ENCODE measurements at regions not wholly inside any gene's neighbourhood (a gene's known extent, or its start where the extent isn't known, plus 50 kb on each side); places are given as distances from the start of the nearest gene placed in this dataset.
A peak's percentile ranks its signal among the peaks of the same experiment; 100 is the strongest.

DNA sequence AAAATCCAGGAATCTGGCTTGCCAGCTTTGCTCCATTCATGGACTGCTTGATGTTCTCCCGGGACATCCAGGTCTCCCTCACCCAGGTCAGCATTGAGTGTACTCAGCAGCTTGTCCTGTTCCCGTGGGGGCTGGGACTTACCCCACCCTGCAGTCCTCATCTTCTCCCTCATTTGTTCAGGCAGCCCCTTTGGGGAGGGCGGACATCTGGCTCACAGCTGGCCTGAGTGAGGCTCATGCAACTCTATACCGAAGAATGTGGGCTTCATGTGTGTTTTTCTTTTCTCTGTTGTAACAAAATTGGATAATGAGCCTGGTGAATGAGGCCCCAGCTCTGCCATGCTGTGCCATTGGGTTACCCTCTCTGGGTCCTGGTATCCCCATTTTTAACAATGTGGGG, 227.7 kb upstream of the TENM4 start:
- Mint-ChIP-seq H3K9me3 (no peaks in the 10 kb centered on the region), H3K27me3 (ENCODE audit: low read depth, poor library complexity) (peaks cover 13% of the 10 kb centered on the region), H3K27ac (peak overlapping the region; percentile 42), H3K36me3 (ENCODE audit: low read depth) (no peaks in the 10 kb centered on the region), H3K4me1 (peaks cover 47% of the 10 kb centered on the region), H3K4me3 (no peak overlapping the region)
- TF ChIP-seq, protein P1, sequence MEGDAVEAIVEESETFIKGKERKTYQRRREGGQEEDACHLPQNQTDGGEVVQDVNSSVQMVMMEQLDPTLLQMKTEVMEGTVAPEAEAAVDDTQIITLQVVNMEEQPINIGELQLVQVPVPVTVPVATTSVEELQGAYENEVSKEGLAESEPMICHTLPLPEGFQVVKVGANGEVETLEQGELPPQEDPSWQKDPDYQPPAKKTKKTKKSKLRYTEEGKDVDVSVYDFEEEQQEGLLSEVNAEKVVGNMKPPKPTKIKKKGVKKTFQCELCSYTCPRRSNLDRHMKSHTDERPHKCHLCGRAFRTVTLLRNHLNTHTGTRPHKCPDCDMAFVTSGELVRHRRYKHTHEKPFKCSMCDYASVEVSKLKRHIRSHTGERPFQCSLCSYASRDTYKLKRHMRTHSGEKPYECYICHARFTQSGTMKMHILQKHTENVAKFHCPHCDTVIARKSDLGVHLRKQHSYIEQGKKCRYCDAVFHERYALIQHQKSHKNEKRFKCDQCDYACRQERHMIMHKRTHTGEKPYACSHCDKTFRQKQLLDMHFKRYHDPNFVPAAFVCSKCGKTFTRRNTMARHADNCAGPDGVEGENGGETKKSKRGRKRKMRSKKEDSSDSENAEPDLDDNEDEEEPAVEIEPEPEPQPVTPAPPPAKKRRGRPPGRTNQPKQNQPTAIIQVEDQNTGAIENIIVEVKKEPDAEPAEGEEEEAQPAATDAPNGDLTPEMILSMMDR (IDR thresholded peaks at IDR 0.05) = no peak
- DNase-seq = peak; percentile 14

DNA sequence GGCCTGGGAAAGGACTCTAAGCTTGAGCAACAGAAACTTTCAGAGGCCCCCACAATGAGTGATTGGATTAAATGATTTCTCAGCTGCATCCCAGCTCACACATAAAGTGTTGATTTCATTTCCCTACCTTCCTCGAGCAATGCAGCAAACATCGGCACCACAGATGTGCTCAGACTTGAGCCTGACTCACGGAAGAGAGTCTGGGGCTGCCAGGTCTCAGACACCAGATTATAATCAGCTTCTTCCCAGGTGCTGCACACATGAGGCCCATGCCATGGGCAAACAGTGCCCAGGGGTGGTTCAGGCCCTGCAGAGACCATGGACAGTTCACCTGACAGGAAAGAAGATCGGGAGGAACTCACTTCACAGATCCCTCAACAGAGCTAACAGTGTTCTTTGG, 226.6 kb upstream of the TENM4 start:
- H3K4me1 Mint-ChIP-seq = peaks cover 47% of the 10 kb centered on the region
- no peaks in the 10 kb centered on the region for H3K9me3 Mint-ChIP-seq
- H3K27me3 Mint-ChIP-seq (ENCODE audit: low read depth, poor library complexity) = peaks cover 14% of the 10 kb centered on the region
- TF ChIP-seq, protein P1 (IDR thresholded peaks at IDR 0.05) = no peak
- no peak for DNase-seq
- no peaks in the 10 kb centered on the region for H3K36me3 Mint-ChIP-seq (ENCODE audit: low read depth)
- no peak overlapping the region for H3K27ac Mint-ChIP-seq
- no peak overlapping the region for H3K4me3 Mint-ChIP-seq

DNA sequence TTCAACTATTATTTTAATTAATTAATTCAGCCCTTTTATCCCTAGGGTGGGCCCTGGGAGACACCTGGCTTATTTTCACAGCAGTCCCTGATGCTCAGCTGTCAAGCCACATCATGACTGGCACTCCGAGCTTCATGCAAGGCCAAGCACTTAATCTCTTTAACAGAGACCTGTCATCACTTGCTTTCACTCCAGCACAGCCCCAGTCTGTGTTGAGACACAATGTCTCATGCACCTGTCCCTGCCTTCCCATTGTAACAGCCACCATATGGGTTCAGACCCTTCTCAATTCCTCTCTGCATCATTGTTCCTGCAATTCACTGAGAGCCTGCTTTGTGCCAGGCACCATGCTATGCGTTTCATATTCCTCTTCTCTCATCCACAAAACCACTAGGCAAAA, 222.2 kb upstream of the TENM4 start:
- Mint-ChIP-seq H3K9me3 (no peaks in the 10 kb centered on the region), H3K27me3 (ENCODE audit: low read depth, poor library complexity) (peaks cover 22% of the 10 kb centered on the region), H3K4me1 (peaks cover 19% of the 10 kb centered on the region), H3K36me3 (ENCODE audit: low read depth) (no peaks in the 10 kb centered on the region), H3K27ac (no peak overlapping the region), H3K4me3 (no peak overlapping the region)
- TF ChIP-seq, protein P1 (IDR thresholded peaks at IDR 0.05) = no peak
- no peak for DNase-seq

DNA sequence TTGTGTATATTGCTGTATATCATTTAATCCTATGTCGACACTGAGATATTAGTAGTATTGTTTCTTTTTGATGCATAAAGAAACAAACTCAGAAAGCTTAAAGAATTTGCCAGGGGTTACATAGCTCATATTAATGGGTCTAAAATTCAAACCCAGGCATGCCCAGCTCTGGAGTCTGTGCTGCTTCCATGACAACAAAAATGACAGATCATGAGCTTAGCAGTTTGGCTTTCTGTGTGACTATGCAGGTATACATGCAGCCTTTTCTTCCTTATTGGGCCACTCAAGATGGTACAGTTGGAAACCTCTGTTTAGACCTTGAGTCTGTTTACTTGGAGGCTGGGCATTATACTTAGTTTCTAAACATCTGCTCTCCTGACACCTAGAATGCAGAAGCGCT, 220.5 kb upstream of the TENM4 start:
- no peaks in the 10 kb centered on the region for H3K36me3 Mint-ChIP-seq (ENCODE audit: low read depth)
- no peak overlapping the region for H3K27ac Mint-ChIP-seq
- peaks cover 19% of the 10 kb centered on the region for H3K27me3 Mint-ChIP-seq (ENCODE audit: low read depth, poor library complexity)
- no peak overlapping the region for H3K4me3 Mint-ChIP-seq
- H3K4me1 Mint-ChIP-seq = peaks cover 2% of the 10 kb centered on the region
- no peaks in the 10 kb centered on the region for H3K9me3 Mint-ChIP-seq
- TF ChIP-seq, protein P1 (IDR thresholded peaks at IDR 0.05) = no peak
- no peak for DNase-seq

DNA sequence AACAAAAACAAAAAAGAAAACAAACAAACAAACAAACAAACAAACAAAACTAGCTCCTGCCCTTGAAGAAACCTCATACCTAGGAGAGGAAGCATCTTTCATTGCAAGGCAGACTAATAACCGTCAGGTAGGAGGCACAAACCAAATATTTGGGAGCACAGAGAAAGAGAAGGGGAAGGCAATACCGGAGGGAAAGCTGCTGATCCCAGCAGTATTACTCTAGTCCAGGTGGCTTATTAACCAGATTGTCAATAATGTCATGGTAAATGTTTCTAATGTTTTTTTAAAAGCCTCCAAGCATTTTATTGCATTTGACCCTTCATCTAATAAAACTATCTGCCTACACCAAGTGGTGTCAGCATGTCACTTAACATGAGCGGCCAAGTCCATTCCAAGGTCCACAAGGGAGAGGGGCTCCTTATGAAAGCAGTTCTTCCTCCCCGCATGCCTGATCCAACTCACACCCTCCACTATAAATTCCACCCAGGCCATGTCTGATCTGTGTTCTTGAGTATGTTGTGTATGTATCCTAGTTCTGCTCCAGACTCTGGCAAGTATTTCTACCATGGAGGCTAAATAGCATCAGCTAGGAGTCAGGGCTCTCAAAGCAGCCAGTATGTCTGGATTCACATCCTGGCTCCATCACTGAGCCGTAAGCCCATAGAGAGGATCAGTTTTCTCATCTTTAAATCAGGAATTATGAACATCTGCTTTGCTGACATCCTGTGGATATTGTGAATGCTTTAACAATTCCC, 208.1 kb upstream of the TENM4 start:
- Mint-ChIP-seq H3K4me3 (no peak overlapping the region), H3K36me3 (ENCODE audit: low read depth) (no peaks in the 10 kb centered on the region), H3K27ac (peak overlapping the region; percentile 30), H3K4me1 (peaks cover 4% of the 10 kb centered on the region), H3K27me3 (ENCODE audit: low read depth, poor library complexity) (peaks cover 23% of the 10 kb centered on the region), H3K9me3 (no peaks in the 10 kb centered on the region)
- TF ChIP-seq, protein P1 (IDR thresholded peaks at IDR 0.05) = no peak
- no peak for DNase-seq

DNA sequence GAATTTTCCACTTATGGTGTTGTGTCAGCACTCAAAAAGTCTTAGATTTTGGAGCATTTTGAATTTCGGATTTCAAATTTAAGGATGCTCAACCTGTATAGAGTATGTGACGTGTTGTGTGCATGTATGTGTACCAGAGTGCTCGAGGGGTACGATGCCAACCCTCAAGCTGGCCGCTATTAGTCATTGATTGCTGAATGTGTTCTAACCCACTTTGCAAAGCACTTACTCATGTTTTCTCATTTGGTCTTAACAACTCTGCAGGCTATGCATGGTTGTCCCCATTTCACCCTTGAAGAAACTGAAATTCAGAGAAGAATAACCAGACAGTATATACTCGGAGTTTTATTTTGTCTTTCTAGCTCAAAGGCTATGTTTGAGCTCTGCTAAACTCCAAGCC, 196.4 kb upstream of the TENM4 start:
- H3K36me3 Mint-ChIP-seq (ENCODE audit: low read depth) = no peaks in the 10 kb centered on the region
- peaks cover 16% of the 10 kb centered on the region for H3K4me1 Mint-ChIP-seq
- DNase-seq = no peak
- TF ChIP-seq, protein P1 (IDR thresholded peaks at IDR 0.05) = no peak
- H3K27ac Mint-ChIP-seq = no peak overlapping the region
- H3K27me3 Mint-ChIP-seq (ENCODE audit: low read depth, poor library complexity) = peaks cover 11% of the 10 kb centered on the region
- no peak overlapping the region for H3K4me3 Mint-ChIP-seq
- H3K9me3 Mint-ChIP-seq = no peaks in the 10 kb centered on the region

Data from nephron progenitor cell (in vitro differentiated cells).